ENCODE measurements at regions not wholly inside any gene's neighbourhood (a gene's known extent, or its start where the extent isn't known, plus 50 kb on each side); places are given as distances from the start of the nearest gene placed in this dataset.

GRCh38 chr14:61112506-61112905, 131.5 kb downstream of the SLC38A6 start:
- Histone ChIP-seq H4K20me1 (ENCODE audit: insufficient read depth) (no peaks in the 10 kb centered on the region), H3F3A (ENCODE audit: insufficient read depth) (peaks cover 2% of the 10 kb centered on the region; the same call in 1 of the 2 replicates)
- WGBS, 2 experiments (ENCODE audit: low coverage in 1 of 2, low lambda C conversion rate in 2 of 2, missing lambda C conversion rate in 2 of 2), result 94% methylated on average over 5 of the region's 5 CpGs

GRCh38 chr14:61111731-61112130, 130.7 kb downstream of the SLC38A6 start:
- no peak for TF ChIP-seq EZH2phosphoT487 (IDR thresholded peaks at IDR 0.05; ENCODE audit: insufficient read depth, low read depth)
- TF ChIP-seq EZH2 (IDR thresholded peaks at IDR 0.05; ENCODE audit: insufficient read depth, poor library complexity, severe bottlenecking), result no peak
- Histone ChIP-seq H3K9ac (no peak overlapping the region), H3K9me3 (ENCODE audit: low read depth) (no peaks in the 10 kb centered on the region), H3K79me2 (ENCODE audit: insufficient read depth) (no peaks in the 10 kb centered on the region), H3K27ac (no peak overlapping the region), H3K4me3 (no peak overlapping the region), H2AFZ (no peak overlapping the region), H3F3A (ENCODE audit: insufficient read depth) (peaks cover 6% of the 10 kb centered on the region; the same call in 1 of the 2 replicates), H3K36me3 (ENCODE audit: low read depth) (no peaks in the 10 kb centered on the region), H3K4me2 (ENCODE audit: unreplicated experiment) (no peak overlapping the region), H3K4me1 (ENCODE audit: insufficient read depth) (peaks cover 33% of the 10 kb centered on the region), H4K20me1 (ENCODE audit: insufficient read depth) (no peaks in the 10 kb centered on the region), H3K9me2 (ENCODE audit: insufficient read depth) (no peaks in the 10 kb centered on the region), H3K27me3 (replicated peaks; ENCODE audit: insufficient read depth) (no peaks in the 10 kb centered on the region)
- DNase-seq, result no peak
- 97 to 100% methylated on average over 5 of the region's 5 CpGs for WGBS, 2 experiments (ENCODE audit: low coverage in 1 of 2, low lambda C conversion rate in 2 of 2, missing lambda C conversion rate in 2 of 2)
- in situ Hi-C loops (cut with MboI), result no loop called here

More at GRCh38 chr14:61112506-61112905, 131.5 kb downstream of the SLC38A6 start:
- in situ Hi-C loops (cut with MboI), result no loop called here
- DNase-seq, result no peak
- Histone ChIP-seq H3K27me3 (replicated peaks; ENCODE audit: insufficient read depth) (no peaks in the 10 kb centered on the region), H3K9me3 (ENCODE audit: low read depth) (no peaks in the 10 kb centered on the region), H3K4me3 (no peak overlapping the region), H3K9ac (no peak overlapping the region), H2AFZ (no peak overlapping the region), H3K79me2 (ENCODE audit: insufficient read depth) (no peaks in the 10 kb centered on the region), H3K9me2 (ENCODE audit: insufficient read depth) (no peaks in the 10 kb centered on the region), H3K4me2 (ENCODE audit: unreplicated experiment) (no peak overlapping the region), H3K36me3 (ENCODE audit: low read depth) (no peaks in the 10 kb centered on the region), H3K27ac (no peak overlapping the region), H3K4me1 (ENCODE audit: insufficient read depth) (peaks cover 26% of the 10 kb centered on the region)
- no peak for TF ChIP-seq EZH2phosphoT487 (IDR thresholded peaks at IDR 0.05; ENCODE audit: insufficient read depth, low read depth)
- TF ChIP-seq EZH2 (IDR thresholded peaks at IDR 0.05; ENCODE audit: insufficient read depth, poor library complexity, severe bottlenecking), result no peak

- H3K9ac ChIP-seq, result no peak overlapping the region
- H3F3A ChIP-seq (ENCODE audit: insufficient read depth), result peaks cover 6% of the 10 kb centered on the region; the same call in 1 of the 2 replicates
- no peak for TF ChIP-seq EZH2phosphoT487 (IDR thresholded peaks at IDR 0.05; ENCODE audit: insufficient read depth, low read depth)
- TF ChIP-seq EZH2 (IDR thresholded peaks at IDR 0.05; ENCODE audit: insufficient read depth, poor library complexity, severe bottlenecking), result no peak
- peaks cover 33% of the 10 kb centered on the region for H3K4me1 ChIP-seq (ENCODE audit: insufficient read depth)
- H3K27me3 ChIP-seq (replicated peaks; ENCODE audit: insufficient read depth), result no peaks in the 10 kb centered on the region
- no peaks in the 10 kb centered on the region for H3K79me2 ChIP-seq (ENCODE audit: insufficient read depth)
- no peak overlapping the region for H3K27ac ChIP-seq
- H3K9me2 ChIP-seq (ENCODE audit: insufficient read depth), result no peaks in the 10 kb centered on the region
- in situ Hi-C loops (cut with MboI), result no loop called here
- no peak for DNase-seq
- no peak overlapping the region for H2AFZ ChIP-seq
- no peaks in the 10 kb centered on the region for H3K9me3 ChIP-seq (ENCODE audit: low read depth)
- H3K36me3 ChIP-seq (ENCODE audit: low read depth), result no peaks in the 10 kb centered on the region
- no peak overlapping the region for H3K4me3 ChIP-seq
- 42 to 50% methylated on average over 23 of the region's 23 CpGs for WGBS, 2 experiments (ENCODE audit: low coverage in 1 of 2, low lambda C conversion rate in 2 of 2, missing lambda C conversion rate in 2 of 2)
- no peaks in the 10 kb centered on the region for H4K20me1 ChIP-seq (ENCODE audit: insufficient read depth)
- no peak overlapping the region for H3K4me2 ChIP-seq (ENCODE audit: unreplicated experiment)
Measured at GRCh38 chr14:61111209-61111665, 130.2 kb downstream of the SLC38A6 start.

GRCh38 chr14:61110316-61111082, 129.5 kb downstream of the SLC38A6 start:
- H2AFZ ChIP-seq, result no peak overlapping the region
- no peak overlapping the region for H3K4me2 ChIP-seq (ENCODE audit: unreplicated experiment)
- no peaks in the 10 kb centered on the region for H3K9me2 ChIP-seq (ENCODE audit: insufficient read depth)
- no peaks in the 10 kb centered on the region for H3K9me3 ChIP-seq (ENCODE audit: low read depth)
- H3K4me3 ChIP-seq, result no peak overlapping the region
- H3F3A ChIP-seq (ENCODE audit: insufficient read depth), result peaks cover 6% of the 10 kb centered on the region; the same call in 1 of the 2 replicates
- TF ChIP-seq EZH2phosphoT487 (IDR thresholded peaks at IDR 0.05; ENCODE audit: insufficient read depth, low read depth) (no peak), EZH2 (IDR thresholded peaks at IDR 0.05; ENCODE audit: insufficient read depth, poor library complexity, severe bottlenecking) (no peak)
- no peaks in the 10 kb centered on the region for H3K27me3 ChIP-seq (replicated peaks; ENCODE audit: insufficient read depth)
- in situ Hi-C loops (cut with MboI), result no loop called here
- peaks cover 33% of the 10 kb centered on the region for H3K4me1 ChIP-seq (ENCODE audit: insufficient read depth)
- no peak overlapping the region for H3K9ac ChIP-seq
- no peaks in the 10 kb centered on the region for H3K36me3 ChIP-seq (ENCODE audit: low read depth)
- WGBS, 2 experiments (ENCODE audit: low coverage in 1 of 2, low lambda C conversion rate in 2 of 2, missing lambda C conversion rate in 2 of 2), result 44 to 60% methylated on average over 9 of the region's 9 CpGs
- H4K20me1 ChIP-seq (ENCODE audit: insufficient read depth), result no peaks in the 10 kb centered on the region
- no peak overlapping the region for H3K27ac ChIP-seq
- H3K79me2 ChIP-seq (ENCODE audit: insufficient read depth), result no peaks in the 10 kb centered on the region
- DNase-seq, result no peak

Data from GM23248 (cell line).